GM23248 (cell line): ENCODE measurements at regions not wholly inside any gene's neighbourhood (a gene's known extent, or its start where the extent isn't known, plus 50 kb on each side); places are given as distances from the start of the nearest gene placed in this dataset.

Source experiments
- EZH2 ChIP-seq: fragments of 200-600 bp; sonication (generic); IDR thresholded peaks from 2 replicates; pipeline ENCODE4 v1.6.1; 2018; ENCODE audit warnings: antibody characterized with exemption, mild to moderate bottlenecking; ENCODE audit not compliant: insufficient read depth, poor library complexity, severe bottlenecking
- EZH2phosphoT487 ChIP-seq: fragments of 200-600 bp; sonication (generic); IDR thresholded peaks from 2 replicates; pipeline ENCODE4 v1.6.1; 2018; ENCODE audit warnings: antibody characterized with exemption, moderate library complexity, mild to moderate bottlenecking, low read depth; ENCODE audit not compliant: insufficient read depth

GRCh38 chr6:153670403-153671026, 368.5 kb upstream of the OPRM1 start:
- TF ChIP-seq EZH2phosphoT487 = no peak
- TF ChIP-seq EZH2 = no peak
